Epithelial cell of esophagus (primary cell): ENCODE measurements at regions not wholly inside any gene's neighbourhood (a gene's known extent, or its start where the extent isn't known, plus 50 kb on each side); places are given as distances from the start of the nearest gene placed in this dataset.

Experiments
- DNase-seq: peaks from one replicate; pipeline ENCODE4 v3.0.0; 2010; ENCODE audit warnings: low read depth
- H3K4me3 ChIP-seq: 2 replicates; pipeline ENCODE4 v1.5.1; 2011; ENCODE audit warnings: mild to moderate bottlenecking, low read length, control low read depth
- TF ChIP-seq, protein P1 (sequence below): IDR thresholded peaks from 2 replicates; pipeline ENCODE4 v1.5.1; 2011; ENCODE audit warnings: low read depth, mild to moderate bottlenecking, low read length, control low read depth, inconsistent platforms; ENCODE audit not compliant: insufficient read depth; ENCODE audit errors: missing control alignments

DNA sequence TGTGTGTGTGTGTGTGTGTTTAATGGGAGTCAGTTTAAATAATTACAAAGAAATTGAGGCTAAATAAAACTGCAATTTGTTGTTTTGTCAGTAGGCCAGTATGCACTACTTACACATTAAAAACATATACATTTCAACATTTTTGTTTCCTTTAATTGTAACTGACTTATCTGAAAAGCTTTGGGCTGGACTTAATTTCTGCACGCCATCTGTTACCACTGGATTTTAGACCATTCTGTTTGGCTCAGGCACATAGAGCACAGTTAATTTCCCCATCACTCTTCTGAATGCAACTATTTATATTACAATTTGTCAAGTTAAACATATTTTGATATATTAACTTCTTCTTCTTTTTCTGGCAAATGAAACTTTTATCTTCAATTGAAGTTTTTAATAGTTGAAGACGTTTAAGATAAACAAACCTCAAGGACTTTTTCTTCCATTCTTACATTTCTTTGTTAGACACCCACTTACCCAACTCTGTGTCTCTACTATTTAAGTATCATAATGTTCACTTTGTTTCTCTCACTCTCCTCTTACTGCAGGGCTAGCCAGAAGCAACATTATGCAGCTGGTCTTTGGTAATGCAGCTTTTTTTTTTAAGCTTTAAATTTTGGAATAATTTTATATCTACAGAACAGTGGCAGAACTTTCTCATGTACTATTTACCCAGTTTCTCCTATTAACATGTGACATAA, 253.4 kb upstream of the ANKH start:
- H3K4me3 ChIP-seq = no peak overlapping the region
- no peak for DNase-seq

DNA sequence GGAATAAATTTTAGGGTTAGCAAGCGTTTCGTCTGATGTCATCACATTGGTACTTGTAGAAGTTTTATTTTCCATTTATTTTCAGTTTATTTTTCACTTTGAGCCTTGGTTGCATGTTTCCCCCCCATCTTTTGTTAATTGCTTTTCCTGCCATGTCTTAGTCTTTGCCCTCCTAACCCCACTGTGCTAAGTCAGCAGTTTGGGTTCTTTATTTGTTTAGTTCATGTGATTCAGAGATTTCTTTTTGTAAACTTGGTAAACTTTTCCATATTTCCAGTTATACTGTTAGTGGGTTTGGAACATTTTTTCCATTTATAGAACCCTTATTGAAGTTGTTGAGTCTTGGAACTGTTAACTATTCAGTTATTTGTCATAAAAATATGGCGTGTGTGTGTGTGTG, 252.9 kb upstream of the ANKH start:
- H3K4me3 ChIP-seq = no peak overlapping the region
- no peak for DNase-seq
- TF ChIP-seq, protein P1, sequence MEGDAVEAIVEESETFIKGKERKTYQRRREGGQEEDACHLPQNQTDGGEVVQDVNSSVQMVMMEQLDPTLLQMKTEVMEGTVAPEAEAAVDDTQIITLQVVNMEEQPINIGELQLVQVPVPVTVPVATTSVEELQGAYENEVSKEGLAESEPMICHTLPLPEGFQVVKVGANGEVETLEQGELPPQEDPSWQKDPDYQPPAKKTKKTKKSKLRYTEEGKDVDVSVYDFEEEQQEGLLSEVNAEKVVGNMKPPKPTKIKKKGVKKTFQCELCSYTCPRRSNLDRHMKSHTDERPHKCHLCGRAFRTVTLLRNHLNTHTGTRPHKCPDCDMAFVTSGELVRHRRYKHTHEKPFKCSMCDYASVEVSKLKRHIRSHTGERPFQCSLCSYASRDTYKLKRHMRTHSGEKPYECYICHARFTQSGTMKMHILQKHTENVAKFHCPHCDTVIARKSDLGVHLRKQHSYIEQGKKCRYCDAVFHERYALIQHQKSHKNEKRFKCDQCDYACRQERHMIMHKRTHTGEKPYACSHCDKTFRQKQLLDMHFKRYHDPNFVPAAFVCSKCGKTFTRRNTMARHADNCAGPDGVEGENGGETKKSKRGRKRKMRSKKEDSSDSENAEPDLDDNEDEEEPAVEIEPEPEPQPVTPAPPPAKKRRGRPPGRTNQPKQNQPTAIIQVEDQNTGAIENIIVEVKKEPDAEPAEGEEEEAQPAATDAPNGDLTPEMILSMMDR = no peak

More for the DNA sequence above, 253.4 kb upstream of the ANKH start:
- TF ChIP-seq, protein P1 = no peak

DNA sequence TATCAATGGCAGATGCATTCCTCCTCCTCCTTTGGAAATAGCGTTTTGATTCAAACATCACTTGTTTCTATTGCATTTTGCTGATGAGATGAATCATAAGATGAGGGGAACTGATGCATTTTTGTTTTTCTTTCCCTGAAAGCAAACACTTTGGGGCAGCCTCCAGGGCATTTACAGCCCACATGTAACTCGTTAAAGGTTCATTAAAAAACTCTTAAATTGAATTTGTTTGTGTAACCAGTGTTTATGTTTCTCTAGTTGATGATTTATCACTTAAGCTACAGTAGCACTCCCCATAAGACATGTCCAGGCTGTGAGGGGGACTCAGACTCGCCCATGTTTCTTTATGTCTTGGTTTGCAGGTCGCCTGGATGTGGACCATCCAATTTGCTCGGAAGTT, 246.1 kb upstream of the ANKH start:
- no peak overlapping the region for H3K4me3 ChIP-seq
- TF ChIP-seq, protein P1 = no peak
- no peak for DNase-seq

DNA sequence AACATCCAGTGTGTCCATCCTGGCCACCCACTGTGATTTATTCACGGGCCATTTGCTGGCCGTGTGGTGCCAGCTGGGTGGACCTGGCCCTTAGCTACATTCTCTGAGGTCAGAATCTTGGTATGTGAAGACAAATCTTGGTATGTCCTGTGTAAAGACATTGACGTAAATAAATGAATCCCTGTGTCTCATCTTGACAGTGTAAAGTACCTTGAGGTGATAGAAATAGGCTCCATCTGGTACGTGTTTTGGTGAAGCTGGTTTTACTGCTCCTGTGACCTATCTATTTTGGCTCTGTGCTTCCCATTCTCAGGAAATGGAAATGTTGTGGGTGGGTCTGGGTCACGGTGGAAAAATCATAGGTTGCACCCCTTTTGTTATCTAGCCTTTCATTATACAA, 245.4 kb upstream of the ANKH start:
- DNase-seq = no peak
- no peak overlapping the region for H3K4me3 ChIP-seq
- TF ChIP-seq, protein P1 = no peak

DNA sequence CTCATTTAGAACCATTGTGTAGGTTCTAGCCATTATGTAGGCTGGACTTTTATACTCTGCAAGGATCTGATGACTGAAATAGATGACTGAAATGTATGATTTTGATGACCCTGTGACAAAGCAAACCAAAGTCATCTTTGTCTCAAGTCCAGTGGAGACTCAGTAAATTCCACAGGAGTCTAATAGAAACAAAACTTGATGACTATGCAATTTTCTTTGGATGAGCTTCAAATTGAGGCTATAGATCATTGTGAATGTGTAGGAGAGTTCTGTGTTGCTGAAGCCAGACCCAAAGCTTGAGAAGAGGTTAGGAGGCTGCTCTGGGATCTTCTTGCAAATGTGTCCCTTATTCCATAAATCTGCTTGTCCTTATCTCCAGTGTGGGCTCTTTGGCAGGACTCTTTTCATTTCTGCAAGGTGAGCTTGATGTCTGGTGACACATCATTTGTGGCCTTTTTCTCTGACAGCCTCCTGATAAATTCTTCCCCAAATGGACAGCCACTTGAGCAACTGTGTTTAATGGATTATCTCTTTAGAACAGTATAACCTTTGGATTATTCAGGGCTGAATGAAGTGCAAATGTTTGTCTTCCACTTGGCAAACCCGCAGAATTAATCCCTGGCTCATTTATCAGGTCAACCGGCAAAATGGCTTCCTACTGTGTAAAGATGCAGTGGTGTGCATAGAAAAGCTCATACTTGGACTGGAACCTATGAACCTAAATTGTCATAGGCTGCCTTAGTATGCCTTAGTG, 235.1 kb upstream of the ANKH start:
- no peak for DNase-seq
- no peak overlapping the region for H3K4me3 ChIP-seq
- TF ChIP-seq, protein P1 = no peak

DNA sequence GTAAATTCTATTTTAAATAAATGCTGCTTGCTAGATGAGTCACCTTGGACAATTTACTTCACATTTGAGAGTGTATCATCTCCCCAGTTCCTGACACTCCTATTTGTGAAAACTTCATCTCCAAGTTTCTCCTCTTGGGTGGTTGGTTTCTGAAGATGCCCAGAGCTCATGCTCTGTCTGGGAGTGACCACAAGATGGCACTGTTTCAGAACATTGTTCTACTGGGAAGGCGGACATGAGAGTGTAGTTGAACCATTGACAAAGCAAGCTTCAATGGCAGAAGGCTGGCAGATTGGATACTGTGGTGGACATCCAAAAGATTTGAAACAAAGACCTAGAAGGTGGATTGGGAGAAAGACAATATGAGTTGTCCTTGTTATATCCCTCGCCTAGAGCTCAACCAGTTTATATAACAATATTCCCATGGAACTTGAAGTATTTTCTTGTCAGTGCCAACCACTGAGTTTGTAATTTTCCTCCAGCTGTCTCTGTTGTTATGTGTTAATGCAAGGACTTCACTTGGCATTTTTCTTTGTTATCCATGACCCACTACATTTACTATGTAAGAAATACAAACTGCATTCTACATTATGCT, 234.3 kb upstream of the ANKH start:
- DNase-seq = peak; percentile 67
- TF ChIP-seq, protein P1 = peak; percentile 83
- H3K4me3 ChIP-seq = no peak overlapping the region
